ENCODE measurements at regions not wholly inside any gene's neighbourhood (a gene's known extent, or its start where the extent isn't known, plus 50 kb on each side); places are given as distances from the start of the nearest gene placed in this dataset.
A peak's percentile ranks its signal among the peaks of the same experiment; 100 is the strongest.
"Not testable (repeated sequence)": the region's sequence is repeated elsewhere in the genome, so short reads cannot be mapped to it uniquely, and the experiment has no call there.

- no peak for DNase-seq
Measured at GRCh38 chr4:32680946-32681345, 1960.8 kb downstream of the PCDH7 start.

- no peak for DNase-seq
Measured at GRCh38 chr4:32684160-32684559, 1964.0 kb downstream of the PCDH7 start.

- DNase-seq = no peak
Measured at GRCh38 chr4:32686123-32686522, 1966.0 kb downstream of the PCDH7 start.

- no peak for DNase-seq
Measured at GRCh38 chr4:32689518-32689917, 1969.3 kb downstream of the PCDH7 start.

- no peak for DNase-seq
Measured at GRCh38 chr4:32697281-32697814, 1977.2 kb downstream of the PCDH7 start.

- DNase-seq = no peak
Measured at GRCh38 chr4:32700838-32701237, 1980.7 kb downstream of the PCDH7 start.

GRCh38 chr4:32706893-32707292 lies 1986.7 kb downstream of the PCDH7 start:
- DNase-seq = no peak

- DNase-seq = not testable (repeated sequence)
Measured at GRCh38 chr4:32716090-32716620, 1996.0 kb downstream of the PCDH7 start.

GRCh38 chr4:32735856-32736590 lies 2015.9 kb downstream of the PCDH7 start:
- no peak for DNase-seq

GRCh38 chr4:32744211-32744610 lies 2024.0 kb downstream of the PCDH7 start:
- no peak for DNase-seq

- no peak for DNase-seq
Measured at GRCh38 chr4:32745351-32745750, 2025.2 kb downstream of the PCDH7 start.

GRCh38 chr4:32748061-32748460 lies 2027.9 kb downstream of the PCDH7 start:
- no peak for DNase-seq

- DNase-seq = no peak
Measured at GRCh38 chr4:32748498-32748897, 2028.3 kb downstream of the PCDH7 start.

- no peak for DNase-seq
Measured at GRCh38 chr4:32752962-32753361, 2032.8 kb downstream of the PCDH7 start.

GRCh38 chr4:32768664-32769389 lies 2048.7 kb downstream of the PCDH7 start:
- no peak for DNase-seq

GRCh38 chr4:32771491-32771890 lies 2051.3 kb downstream of the PCDH7 start:
- no peak for DNase-seq

GRCh38 chr4:32775049-32775448 lies 2054.9 kb downstream of the PCDH7 start:
- peak; percentile 27 to 51 for DNase-seq

GRCh38 chr4:32776435-32777203 lies 2056.4 kb downstream of the PCDH7 start:
- DNase-seq = no peak

- no peak for DNase-seq
Measured at GRCh38 chr4:32778025-32778424, 2057.9 kb downstream of the PCDH7 start.

GRCh38 chr4:32778938-32779337 lies 2058.8 kb downstream of the PCDH7 start:
- no peak for DNase-seq

GRCh38 chr4:32789026-32789608 lies 2068.9 kb downstream of the PCDH7 start:
- DNase-seq = no peak

- DNase-seq = peak in 1 of 2 experiments; percentile 38
Measured at GRCh38 chr4:32790803-32791202, 2070.6 kb downstream of the PCDH7 start.
